LNCaP clone FGC (cell line): ENCODE measurements at regions not wholly inside any gene's neighbourhood (a gene's known extent, or its start where the extent isn't known, plus 50 kb on each side); places are given as distances from the start of the nearest gene placed in this dataset.

Experiments
- DNase-seq: peaks from one replicate; pipeline ENCODE4 v3.0.0-alpha.2; 2011; ENCODE audit warnings: low read depth
- H3K4me3 ChIP-seq: 2 replicates; pipeline ENCODE4 v1.5.1; 2011; ENCODE audit warnings: mild to moderate bottlenecking, low read depth, low read length, control low read depth
- TF ChIP-seq, protein P1 (sequence below): IDR thresholded peaks from 2 replicates; pipeline ENCODE4 v1.5.1; 2012; ENCODE audit warnings: mild to moderate bottlenecking; ENCODE audit not compliant: control insufficient read depth, insufficient read depth; ENCODE audit errors: extremely low read depth

DNA sequence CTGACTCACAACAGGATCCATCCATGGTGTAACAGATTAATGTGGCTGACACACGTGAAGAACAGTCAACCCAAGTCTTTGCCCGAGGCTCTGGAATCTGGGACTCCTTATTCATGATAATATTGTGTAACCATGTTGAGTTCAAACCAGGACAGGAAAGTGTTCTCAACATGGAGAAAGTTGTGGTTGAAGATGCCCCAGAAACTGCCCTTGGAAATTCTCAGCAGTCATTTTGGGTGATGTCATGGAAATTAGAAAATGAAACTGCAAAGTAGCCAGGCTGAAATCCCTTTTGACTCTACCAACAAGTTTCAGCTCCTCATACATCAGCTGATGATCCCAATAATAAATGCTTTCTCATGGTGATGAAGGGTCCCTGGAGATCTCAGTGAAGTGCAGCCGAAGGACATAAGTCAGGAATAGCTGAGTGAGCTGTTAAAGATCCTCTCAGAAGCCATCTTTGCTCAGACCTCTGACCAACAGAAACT lies 307.7 kb downstream of the TNS1 start:
- H3K4me3 ChIP-seq = no peak overlapping the region
- DNase-seq = no peak
- TF ChIP-seq, protein P1, sequence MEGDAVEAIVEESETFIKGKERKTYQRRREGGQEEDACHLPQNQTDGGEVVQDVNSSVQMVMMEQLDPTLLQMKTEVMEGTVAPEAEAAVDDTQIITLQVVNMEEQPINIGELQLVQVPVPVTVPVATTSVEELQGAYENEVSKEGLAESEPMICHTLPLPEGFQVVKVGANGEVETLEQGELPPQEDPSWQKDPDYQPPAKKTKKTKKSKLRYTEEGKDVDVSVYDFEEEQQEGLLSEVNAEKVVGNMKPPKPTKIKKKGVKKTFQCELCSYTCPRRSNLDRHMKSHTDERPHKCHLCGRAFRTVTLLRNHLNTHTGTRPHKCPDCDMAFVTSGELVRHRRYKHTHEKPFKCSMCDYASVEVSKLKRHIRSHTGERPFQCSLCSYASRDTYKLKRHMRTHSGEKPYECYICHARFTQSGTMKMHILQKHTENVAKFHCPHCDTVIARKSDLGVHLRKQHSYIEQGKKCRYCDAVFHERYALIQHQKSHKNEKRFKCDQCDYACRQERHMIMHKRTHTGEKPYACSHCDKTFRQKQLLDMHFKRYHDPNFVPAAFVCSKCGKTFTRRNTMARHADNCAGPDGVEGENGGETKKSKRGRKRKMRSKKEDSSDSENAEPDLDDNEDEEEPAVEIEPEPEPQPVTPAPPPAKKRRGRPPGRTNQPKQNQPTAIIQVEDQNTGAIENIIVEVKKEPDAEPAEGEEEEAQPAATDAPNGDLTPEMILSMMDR = no peak

DNA sequence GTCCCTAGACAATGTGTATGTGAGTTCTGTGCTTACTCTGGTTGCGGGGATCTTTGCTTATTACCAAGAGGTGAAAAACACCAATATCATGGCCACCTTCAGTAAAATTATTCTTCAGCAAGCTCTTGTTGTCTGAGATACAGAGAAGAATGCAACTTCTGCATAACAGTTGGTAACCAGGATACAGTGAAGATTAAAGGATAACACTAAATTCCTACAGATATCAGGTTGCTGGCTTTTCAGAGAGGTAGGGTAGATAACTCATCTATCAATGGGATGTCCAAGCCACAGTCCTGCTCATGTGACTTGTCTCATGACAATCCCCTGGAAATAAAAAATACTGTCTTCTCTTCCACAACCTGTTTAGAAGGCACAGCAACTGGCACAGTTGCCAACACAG lies 308.5 kb downstream of the TNS1 start:
- TF ChIP-seq, protein P1 = no peak
- no peak overlapping the region for H3K4me3 ChIP-seq
- DNase-seq = no peak

DNA sequence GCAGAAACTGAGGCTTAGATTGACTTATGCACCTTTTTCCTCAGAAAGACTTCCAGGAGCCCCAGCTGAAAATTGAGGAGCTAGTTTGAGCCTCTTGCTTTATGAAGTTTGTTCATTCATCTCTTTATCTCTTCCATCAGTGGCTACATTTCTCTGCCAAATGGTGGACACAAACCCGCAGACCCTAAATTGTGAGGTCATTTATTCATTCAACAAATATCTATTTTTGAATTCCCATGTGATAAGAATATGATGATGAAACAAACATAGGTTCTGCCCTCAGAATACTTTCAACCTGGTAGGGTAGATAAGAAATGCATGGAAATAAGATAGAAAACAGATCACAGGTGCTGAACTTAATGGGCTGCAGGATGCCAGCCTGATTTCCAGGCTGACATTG lies 309.4 kb downstream of the TNS1 start:
- no peak overlapping the region for H3K4me3 ChIP-seq
- no peak for DNase-seq
- TF ChIP-seq, protein P1 = no peak

DNA sequence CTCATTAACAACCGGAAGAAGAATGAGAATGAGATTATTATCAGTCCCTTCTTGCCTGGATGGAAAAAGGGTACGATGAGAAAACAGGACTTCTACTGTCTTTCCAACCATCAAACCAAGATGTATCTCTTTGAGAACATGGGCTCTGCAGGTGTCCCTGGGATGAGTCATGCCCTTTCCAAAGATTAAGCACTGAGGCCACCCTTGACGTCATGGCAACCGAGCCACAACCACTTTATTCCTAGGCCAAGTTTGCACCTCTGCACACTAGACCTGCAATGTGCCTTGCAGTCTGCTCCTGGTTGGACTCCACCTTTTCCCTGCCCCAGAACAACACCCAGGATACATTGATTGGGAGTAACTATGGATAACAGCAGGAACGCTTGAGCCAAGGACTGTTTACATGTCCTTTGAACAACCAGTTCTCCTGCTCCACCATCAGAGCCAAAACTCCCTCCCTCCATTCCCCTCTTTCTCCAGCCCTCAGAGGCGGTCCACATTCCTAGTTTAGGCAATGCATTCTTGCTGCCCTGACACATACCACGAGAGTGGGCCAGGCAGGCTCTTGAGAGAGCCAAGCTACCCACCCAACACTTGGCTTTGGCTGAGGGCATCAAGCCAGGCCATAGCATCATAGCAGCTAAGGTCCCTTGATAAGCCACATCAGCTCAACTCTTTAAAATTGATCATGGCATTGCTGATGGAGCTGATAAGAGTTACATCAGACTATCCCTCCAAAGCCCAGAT lies 310.7 kb downstream of the TNS1 start:
- DNase-seq = no peak
- no peak overlapping the region for H3K4me3 ChIP-seq
- TF ChIP-seq, protein P1 = no peak

DNA sequence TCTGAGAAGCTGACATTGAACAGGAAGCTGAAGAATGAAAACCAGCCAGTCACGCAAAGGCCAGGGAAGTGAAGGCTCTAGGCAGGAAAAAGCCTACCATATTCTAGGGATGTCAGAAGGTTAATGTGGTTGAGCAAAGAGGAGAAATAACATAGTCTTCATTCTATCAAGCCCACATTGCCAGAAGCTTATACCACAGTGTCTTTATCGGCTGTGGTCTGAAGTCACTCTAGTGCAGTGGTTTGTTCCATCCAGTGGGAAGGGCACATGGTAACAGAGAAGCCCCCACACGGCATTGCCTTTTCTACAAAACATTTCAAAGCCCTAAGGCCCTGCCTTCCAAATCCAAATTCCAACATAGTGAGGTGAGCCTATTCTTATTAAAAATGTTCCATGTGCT lies 311.3 kb downstream of the TNS1 start:
- TF ChIP-seq, protein P1 = no peak
- no peak for DNase-seq
- H3K4me3 ChIP-seq = no peak overlapping the region

DNA sequence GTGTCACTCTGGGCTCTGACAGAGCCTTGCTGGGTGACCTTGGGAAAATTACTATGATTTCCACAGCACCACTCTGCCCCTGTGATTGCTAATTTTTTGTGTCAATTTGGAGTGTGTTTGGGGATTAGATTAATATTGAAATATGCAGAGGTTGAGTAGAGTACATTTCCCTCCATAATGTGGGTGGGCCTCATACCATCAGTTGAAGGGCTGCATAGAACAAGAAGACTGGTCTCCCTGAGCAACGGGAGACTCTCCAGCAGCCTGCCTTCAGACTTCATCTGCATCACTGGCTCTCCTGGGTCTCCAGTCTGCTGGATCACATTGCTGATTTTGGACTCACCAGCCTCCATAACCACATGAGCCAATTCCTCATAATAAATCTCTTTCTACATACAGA lies 313.7 kb downstream of the TNS1 start:
- TF ChIP-seq, protein P1 = no peak
- DNase-seq = no peak
- H3K4me3 ChIP-seq = no peak overlapping the region

DNA sequence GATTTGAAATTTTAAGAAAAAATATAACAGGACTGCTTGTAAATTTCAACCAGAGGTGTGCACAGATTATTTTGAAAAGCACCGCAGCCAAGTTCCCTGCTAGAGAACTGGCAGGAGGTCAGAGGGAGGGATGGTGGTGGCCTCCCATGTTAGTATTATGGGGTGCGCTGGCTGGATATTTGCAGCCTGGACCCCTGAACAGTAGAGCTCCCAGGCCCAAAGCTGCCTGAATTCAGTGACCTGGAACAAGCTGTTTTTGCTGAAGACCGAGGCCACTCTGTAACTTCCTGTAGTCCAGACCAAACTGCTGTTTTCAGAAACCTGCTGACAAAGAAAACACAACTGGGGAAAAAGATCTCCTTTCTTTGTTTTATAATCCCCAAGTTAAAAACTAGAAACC lies 314.3 kb downstream of the TNS1 start:
- TF ChIP-seq, protein P1 = no peak
- H3K4me3 ChIP-seq = no peak overlapping the region
- DNase-seq = no peak
